NCI-H69 (cell line): ENCODE measurements at regions not wholly inside any gene's neighbourhood (a gene's known extent, or its start where the extent isn't known, plus 50 kb on each side); places are given as distances from the start of the nearest gene placed in this dataset.
A peak's percentile ranks its signal among the peaks of the same experiment; 100 is the strongest.
"Not testable (repeated sequence)": the region's sequence is repeated elsewhere in the genome, so short reads cannot be mapped to it uniquely, and the experiment has no call there.

Experiments used
- DNase-seq: peaks from one replicate; lab custom pipeline; 2025; lab: John Stamatoyannopoulos, UW

DNA sequence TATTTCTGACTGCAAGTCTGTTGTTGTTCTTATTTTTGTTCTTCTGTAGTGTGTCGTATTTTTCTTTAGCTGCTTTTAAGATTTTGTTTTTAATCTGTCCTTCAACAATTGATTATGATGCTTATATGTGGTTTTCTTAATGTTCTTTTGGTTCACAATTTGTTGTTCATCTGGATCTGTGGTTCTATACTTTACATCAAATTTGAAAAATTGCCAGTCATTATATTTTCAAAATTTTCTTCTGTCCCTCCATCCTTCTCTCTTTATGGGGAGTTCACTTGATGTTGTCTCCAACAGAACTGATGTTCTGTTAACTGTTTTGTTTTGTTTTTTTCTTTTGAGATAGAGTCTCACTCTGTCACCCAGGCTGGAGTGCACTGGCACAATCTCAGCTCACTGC, 378.5 kb upstream of the CD180 start:
- no peak for DNase-seq

DNA sequence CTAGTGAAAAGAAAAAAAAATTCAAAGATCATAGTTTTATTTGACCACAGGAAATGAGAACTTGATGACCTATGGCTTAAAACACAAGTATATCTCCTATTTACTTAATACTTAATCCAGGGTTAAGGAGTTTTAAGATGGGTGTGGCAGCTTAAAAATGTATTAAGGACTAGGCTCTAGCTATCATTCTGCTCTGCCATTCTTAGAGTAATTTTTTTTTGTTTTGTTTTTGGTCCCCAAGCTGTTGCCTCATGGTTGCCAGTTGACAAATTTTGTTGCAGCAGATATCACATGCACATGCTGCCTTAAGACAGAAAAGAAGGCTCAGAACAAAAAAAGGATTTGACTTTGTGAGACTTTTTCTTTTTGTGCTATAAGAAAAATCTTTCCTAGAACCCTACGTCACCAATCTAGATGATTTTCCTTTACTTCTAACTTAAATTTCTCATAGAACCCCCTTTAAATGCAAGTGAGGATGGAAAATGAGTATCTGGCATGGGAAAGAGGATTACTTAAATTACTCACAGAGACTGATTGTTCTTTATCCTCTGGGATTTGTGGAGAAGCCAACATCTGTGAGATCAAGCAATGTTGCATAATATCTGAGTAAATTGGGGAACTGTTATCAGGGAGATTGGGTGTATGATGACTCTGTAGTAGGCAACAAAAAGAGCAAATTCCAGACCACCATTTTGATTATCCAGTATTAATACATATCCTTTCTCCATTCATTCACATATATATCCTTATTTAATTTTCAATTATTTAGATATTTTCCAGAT, 364.7 kb upstream of the CD180 start:
- DNase-seq, result no peak

DNA sequence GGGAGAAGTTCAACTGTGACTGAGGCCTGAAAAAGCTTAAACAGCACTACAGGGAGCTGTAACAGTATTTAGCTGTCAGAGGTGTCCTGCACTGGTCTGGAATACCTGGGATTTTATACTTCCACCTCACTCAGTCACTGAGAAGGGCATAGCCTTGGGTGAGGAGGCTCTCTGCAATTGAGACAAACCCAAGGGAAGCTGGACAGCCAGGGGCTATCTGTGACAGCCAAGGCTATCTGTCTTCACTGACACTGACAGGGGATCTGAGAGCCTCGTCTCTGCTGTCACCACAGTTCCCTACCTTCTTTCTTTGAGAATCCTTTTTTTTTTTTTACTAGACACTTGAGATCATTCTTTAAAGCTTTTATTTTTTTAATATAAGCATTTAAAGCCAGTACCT, 356.2 kb upstream of the CD180 start:
- DNase-seq, result no peak

DNA sequence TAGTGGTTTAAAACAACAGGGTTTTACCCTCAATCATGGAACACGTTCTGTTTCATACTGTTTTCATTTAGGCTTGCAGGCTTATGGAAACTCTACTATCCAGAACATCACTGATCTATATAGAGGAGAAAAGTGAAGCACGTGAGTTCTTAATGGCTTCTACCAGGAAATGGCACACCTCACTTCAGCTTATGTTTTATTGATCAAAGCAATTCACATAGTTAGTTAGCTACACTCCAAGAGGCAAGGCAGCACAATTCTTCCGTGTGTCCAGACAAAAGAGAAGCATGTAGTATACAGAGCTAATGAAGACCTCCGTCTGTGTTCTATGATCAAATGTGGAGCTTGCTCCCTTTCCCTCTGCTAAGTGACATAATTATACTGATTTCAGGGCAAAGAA, 353.3 kb upstream of the CD180 start:
- no peak for DNase-seq

DNA sequence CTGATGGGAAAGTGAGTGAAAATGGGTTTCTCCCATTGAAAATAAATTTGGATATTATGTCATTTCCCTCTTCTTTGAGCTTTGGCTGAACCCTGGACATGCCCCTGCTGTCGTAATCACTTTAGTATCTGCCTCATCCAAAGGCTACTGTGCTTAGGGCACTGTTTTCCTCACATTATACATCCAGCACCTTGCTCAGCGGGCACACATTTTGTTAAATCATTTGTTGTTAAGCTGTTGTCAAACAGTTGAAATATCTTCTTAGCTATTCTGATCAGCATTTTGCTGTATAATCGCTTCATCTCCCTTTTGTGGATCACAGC, 352.7 kb upstream of the CD180 start:
- DNase-seq, result no peak

DNA sequence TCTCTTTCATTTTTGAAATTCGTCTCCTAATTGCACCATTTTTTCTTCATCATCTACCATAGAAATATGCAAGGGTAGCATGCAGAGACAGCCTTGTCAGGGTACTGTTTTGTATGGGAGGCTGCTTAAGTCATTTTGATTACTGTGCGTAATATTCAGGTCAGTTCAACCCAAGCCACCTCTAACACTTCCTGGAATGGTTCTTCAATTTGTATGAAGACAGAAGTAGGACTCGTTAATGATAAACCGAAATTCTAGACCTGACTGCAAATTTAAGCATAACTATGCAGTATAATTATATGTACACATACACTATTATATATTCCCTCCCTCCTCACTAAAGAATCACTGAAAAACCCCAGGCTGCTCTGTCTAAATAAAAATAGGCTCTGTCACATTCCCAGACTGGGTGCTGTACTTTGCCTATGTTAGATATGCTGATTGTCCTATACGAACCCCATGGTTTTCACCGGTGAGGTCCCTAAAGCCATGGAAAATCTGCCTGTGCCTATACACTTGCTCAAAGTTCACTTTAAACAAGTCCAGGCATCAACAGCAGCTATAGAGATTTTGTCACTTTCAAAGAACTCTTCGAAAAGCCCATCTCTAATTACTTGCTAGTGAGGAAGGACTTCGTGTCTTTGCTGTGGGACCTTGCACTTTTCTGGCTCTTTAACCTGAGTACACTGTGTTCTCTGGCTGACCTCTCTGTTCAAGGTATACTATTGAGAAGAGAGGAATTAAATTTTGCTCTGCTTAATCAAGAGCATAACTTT, 352.1 kb upstream of the CD180 start:
- peak; percentile 27 for DNase-seq

DNA sequence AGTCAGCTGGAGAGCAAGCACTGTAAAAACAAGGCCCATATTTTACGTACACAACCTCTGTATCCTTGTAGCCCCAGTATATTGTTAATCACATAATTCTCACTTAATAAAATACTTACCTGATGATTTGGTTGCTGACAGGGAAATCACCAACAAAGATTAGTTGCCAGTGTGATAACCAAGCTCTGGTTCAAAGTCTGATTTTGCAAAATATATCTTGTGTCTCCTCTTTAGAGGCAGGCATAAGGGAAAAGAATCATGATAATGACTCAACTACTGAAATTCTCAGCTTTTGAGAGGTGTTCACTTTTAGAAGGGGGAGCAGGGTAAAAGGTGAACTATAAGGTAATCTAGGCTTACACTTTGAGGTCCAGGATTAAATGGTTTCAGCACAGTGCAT, 351.1 kb upstream of the CD180 start:
- no peak for DNase-seq

DNA sequence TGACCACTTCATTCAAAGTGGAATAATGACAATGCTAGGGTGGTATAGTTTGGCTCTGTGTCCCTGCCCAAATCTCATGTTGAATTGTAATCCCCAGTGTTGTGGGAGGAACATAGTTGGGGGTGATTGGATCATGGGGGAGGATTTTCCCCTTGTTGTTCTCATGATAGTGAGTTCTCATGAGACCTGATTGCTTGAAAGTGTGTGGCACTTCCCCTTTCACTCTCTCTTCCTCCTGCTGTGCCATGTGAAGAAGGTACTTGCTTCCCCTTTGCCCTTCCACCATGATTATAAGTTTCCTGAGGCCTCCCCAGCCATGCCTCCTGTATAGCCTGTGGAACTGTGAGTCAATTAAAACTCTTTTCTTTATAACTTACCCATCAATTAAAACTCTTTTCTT, 348.3 kb upstream of the CD180 start:
- DNase-seq, result not testable (repeated sequence)

DNA sequence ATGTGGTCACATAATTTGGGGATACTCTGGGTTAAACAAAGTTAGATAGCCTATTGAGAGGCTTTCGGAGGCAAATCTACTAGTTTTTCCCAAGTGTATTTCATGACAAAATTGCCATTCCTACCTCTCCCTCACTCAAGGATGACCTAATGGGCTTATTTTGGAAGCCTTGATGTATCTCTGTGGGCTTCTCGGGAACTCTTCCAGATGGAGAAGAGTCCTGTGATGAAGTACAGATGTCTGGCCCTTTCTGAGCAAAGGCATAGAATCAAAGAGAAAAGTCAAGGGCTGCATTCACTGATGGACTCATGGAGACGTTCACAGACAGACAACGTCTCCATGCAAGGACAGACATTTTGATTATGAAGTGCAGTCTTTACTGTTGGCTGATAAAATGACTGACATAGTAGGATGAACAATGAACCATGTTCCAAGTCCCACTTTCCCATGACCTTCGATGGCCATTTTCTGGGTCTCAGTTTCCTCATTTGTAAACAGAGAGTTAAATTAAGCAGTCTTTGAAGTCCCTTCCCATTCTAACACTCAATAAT, 347.2 kb upstream of the CD180 start:
- no peak for DNase-seq

DNA sequence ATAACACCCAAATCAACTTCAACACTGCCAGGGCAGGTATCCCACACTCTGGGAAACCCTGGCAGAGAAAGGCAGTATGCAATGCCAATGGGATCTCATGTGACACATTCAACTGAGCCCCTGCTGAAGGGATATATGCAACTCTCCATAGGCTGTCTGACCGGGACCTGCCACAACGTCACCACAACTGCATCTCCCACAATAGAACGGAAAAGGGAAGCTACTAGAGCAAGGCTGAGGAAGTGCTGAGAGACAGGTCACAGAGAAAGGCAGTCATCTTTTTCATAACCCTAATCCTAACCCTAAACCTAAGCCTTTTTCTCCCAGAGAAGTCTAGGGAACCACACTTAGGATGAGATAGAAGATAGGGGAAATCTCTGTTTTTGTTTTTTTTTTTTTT, 345.9 kb upstream of the CD180 start:
- no peak for DNase-seq

DNA sequence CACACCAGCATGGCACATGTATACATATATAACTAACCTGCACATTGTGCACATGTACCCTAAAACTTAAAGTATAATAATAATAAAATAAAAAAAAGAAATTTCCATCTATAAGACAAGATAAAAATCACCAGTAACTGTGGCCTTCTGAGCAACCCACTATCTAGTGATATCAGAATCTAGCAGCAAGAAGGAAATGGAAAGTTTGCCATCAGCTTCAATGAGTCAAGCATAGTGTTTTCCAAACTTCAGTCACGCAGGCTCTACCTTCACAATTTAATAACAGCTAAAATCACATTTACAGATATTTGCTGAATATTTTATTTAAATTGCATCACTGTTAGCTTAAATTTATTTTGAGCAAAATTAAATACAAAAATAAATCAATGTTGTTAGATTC, 345.3 kb upstream of the CD180 start:
- no peak for DNase-seq

DNA sequence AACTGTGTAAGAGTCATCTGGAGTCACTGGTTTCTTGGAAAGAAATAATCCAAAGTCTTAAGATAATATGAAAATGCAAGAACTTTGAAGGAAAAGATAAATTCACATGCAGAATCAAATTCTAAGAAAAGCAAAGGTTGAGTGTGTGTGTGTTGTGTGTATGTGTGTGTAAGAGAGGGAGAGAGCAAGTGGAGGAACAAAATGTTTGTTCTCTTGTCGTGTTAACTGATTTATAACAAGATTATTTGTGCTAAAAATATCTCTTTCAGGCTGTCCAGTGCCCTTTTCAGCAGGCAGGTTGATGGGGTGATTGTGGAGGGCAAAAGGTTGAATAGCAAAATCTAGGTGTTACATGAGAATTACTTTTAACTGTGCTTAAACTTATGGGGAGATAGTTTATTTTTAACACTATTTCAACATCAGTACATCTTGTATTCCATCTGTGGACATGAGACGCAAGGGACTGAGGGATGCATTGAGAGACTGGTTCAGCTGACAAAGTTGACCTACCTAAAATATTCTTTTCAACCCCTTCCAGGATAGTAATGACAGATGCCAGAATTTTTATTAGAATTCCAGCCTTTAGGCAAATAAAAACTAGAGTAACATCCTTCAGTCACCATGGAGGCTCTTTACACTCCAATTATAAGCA, 342.4 kb upstream of the CD180 start:
- DNase-seq, result peak; percentile 32

DNA sequence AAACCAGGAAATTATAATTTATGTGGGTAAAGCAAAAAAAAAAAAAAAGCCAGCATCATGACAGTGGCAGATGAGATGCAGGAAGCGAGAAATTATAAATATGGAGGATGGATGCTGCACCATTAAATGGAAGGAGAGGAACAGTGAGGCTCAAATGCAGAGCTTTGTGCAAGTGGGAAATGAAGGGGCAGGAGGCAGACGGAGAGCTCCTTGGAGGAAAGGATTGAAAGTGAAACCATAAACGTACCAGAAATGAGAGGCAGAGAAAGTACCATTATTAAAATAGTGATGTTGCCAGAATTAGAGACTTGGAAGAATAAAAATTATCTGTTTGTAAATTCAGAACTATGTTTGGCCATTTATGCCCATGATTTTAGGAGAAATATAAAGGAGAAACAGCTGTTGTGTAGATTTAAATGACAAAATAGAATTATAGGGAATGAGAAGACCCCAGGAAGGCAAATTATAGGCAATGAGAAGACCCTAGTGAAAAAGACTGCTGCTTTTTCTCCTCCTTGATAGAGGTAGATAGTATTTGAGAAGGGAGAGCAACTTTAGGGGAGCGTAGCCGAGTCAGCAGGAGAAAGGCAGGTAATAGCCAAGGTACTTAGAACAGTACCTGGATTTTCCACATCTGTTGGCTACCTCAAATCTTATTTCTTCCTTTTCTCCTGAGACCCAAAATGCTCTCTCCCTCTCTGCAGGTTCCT, 341.0 kb upstream of the CD180 start:
- DNase-seq, result peak; percentile 48

DNA sequence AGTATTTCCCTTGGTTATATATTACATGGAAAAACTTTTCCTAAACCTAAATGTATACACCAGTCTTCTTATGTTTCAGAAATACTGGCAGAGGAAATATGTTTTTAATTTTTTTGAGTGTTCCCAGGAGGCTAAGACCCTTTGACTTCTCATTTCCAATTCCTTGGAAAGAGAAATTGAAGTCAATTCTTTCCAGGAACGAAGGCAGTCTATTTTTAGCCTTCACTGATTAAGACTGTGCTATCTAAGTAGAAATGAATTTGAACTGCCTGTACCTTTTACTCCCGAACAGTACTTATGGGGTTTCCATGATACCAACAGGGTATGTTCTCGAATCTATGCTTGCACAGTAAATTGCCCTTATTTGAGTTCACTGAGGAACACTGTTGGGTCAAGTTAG, 340.3 kb upstream of the CD180 start:
- no peak for DNase-seq

DNA sequence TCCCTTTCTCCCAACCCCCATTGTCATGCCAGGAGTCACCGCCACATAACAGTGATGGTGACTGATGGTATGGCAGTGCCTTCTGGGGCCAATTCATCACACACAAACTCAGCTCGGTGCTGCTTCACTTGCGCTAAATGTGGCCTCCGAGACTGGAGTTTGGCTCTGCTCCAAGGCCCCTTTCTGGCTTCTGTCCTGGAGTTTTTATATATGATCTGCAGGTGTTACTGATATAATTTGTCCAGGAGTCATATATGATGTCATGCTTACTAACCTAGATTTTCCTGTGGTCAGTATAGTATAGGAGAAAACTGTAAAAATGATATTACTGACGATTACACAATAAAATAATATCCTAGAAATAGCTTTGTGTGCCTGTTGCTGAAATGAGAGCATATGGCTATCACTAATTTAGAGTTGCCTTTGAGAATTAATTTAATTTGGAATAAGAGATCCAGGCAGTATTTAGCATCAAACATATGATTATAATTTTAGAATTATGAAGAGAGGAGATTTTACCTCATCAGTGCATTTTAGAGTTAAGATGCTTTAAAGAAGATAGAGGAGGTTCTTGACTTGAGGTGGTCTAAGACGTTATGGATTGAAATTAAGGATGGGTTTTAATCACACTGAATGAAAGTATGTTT, 334.1 kb upstream of the CD180 start:
- DNase-seq, result peak; percentile 96

DNA sequence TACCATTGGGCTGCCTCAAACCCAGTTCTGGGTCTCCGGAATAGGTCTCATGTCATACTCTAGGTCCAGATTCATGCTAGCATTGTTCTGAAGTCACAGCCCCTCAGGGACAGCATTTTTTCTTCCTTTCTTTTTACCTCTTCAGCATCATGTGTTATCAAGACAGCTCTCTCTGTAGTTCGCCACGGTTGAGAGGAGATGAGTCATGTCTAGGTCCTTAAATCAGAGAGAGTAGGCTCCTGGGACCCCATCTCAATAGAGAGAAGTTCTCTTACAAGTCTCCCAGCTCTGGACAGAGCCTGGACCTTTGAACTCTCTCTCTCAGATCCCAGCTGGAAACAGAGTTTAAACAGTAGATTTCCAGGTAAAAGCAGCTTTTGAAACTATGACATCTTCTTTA, 332.4 kb upstream of the CD180 start:
- peak; percentile 66 for DNase-seq

DNA sequence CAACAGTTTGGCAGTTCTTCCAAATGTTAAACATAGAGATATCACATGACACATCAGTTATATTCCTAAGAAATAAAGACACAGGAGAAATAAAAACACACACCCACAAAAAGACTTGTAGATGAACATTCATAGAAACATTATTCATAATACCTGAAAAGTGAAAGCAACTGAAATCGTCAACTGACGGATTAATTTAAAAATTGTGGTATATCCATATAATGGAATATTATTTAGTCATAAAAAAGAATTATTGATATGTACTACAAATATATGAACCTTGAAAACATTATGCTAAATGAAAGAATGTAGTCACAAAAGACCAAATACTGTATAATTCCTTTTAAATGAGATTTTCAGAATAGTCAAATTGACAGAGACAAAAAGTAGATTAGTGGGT, 330.2 kb upstream of the CD180 start:
- no peak for DNase-seq

DNA sequence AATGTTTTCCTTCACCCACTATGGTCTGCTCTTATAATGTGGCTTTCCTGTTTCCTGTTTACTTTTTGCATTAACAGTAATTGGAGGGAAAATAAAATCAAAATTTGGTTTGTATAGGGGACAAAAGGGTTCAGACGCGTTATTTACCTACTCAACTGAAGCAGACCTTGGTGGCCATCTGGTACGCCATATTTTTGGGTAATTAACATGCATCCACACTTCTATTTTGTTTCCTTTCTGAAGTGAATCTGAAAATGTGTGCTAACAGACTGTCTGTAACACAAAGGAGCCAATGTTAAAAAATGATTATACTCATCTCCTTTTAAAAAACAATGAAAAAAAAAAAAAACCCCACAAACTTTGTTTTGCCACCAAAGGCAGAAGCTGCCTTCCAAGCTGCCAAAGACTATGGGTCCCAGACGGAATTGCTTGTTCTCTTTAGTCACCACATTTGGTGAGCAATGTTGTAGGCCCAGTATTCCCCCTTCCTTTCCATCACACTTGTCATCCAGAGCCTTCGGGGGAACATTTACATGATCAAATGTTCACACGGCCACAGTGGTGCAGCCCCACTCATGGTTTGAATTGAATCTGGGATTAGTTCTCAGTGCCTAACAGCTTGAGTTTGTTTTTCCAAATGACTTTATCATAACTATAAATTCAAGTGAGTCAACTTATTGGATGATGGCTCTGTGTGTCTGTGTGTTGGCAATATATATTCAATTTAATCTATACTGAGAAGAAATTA, 323.7 kb upstream of the CD180 start:
- DNase-seq, result peak; percentile 97

DNA sequence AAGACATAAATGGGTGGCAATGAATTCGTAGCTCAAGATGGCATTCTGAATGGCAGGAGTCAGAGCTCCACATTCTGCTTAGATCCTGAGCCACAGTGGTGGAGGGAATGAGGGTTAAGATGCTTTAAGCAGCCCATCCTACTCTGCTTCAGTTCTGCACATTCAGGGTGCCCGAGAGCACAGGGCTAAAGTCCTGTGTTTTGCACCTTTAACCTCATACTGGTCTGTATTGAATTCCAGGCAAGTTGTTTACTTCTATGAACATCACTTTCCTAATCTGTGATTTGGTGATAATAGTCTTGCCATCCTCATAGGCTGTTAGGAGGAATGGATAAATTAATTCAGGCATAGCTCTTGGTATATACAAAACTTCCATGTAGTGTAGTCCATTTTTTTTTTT, 321.6 kb upstream of the CD180 start:
- DNase-seq, result peak; percentile 34

DNA sequence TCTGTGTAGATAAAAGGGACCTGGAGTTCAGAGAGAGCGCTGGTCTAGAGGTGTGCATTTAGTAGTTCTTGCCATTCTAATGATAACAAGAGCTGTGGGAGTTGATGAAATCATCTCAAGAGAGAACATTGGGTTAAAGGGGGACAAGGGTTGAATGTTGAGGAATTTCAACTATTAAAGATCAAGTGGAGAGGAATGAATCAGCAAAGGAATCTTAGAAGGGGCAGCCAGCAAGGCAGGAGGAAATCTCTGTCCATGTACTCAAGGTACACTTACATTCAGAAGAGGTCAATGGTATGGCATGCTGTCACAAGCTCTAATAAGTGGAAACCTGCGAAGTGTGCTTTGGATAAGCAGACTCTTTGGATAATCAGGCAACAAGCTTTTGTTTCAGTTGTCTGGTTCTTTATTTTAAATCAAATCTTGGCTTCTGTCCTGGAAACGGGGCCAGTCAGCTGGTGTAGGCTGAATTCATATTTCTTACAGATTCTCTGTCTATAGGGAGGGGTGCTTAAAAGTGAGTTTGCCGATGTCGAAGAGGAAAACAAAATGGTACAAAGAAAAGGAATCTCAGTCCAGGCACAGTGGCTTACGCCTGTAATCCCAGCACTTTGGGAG, 320.5 kb upstream of the CD180 start:
- DNase-seq, result peak; percentile 11

DNA sequence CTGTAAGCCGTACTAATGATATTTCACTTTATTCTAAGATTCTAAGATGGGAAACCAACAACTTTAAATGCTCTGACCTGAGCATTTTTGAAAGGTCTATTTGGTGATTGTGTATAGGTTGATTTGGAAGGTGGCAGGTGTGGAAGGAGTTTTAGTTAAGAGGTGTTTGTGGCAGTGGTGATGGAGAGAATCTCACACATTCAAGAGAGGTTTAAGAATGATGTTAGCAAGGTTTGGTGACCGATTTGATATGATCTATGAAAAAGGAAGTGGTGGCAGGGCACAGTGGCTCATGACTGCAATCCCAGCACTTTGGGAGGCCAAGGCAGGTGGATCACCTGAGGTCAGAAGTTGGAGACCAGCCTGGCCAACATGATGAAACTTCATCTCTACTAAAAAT, 319.2 kb upstream of the CD180 start:
- DNase-seq, result no peak
